Tibial nerve (tissue), 4 donors: ENCODE measurements at regions not wholly inside any gene's neighbourhood (a gene's known extent, or its start where the extent isn't known, plus 50 kb on each side); places are given as distances from the start of the nearest gene placed in this dataset.

Source experiments
- DNase-seq, 2 donors: peaks; one replicate each; pipeline ENCODE4 v3.0.0-alpha.2; 2019; ENCODE audit warnings: low spot score in 2 of 2
- H3K27ac ChIP-seq, 4 donors: fragments of 200-600 bp; sonication (generic) in 3 of 4; one replicate each; pipeline ENCODE4 v1.5.1; 2017 to 2019; ENCODE audit warnings: mild to moderate bottlenecking in 1 of 4
- H3K27me3 ChIP-seq, 2 donors: fragments of 200-600 bp; sonication (generic) in 1 of 2; one replicate each; pipeline versions ENCODE4 v1.5.1 to v1.6.0; 2017 to 2019
- H3K36me3 ChIP-seq, 3 donors: fragments of 200-600 bp; sonication (generic); one replicate each; pipeline ENCODE4 v1.5.1; 2018 to 2019
- H3K4me1 ChIP-seq, 4 donors: fragments of 200-600 bp; sonication (generic) in 3 of 4; one replicate each; pipeline ENCODE4 v1.5.1; 2017 to 2019
- H3K4me3 ChIP-seq, 4 donors: fragments of 200-600 bp; sonication (generic) in 3 of 4; one replicate each; pipeline ENCODE4 v1.5.1; 2017 to 2019; ENCODE audit warnings: mild to moderate bottlenecking in 1 of 4, moderate library complexity in 1 of 4
- H3K9me3 ChIP-seq, 4 donors: fragments of 200-600 bp; sonication (generic) in 3 of 4; one replicate each; pipeline ENCODE4 v1.5.1; 2017 to 2019
- EP300 ChIP-seq, 2 donors: sonication (generic); formaldehyde crosslinking; IDR thresholded peaks; one replicate each; pipeline ENCODE4 v1.6.1; 2017; ENCODE audit warnings: antibody characterized with exemption in 2 of 2, mild to moderate bottlenecking in 1 of 2
- POLR2A ChIP-seq, 2 donors: fragments of 450-650 bp; IDR thresholded peaks; one replicate each; pipeline ENCODE4 v1.6.1; 2017; ENCODE audit warnings: antibody characterized with exemption in 2 of 2, mild to moderate bottlenecking in 2 of 2, moderate library complexity in 2 of 2
- WGBS, 2 donors: methylation state at CpG; one replicate each; pipeline ENCODE4 v1.1.5; 2018; 5-methylcytosine and 5-hydroxymethylcytosine counted together
- TF ChIP-seq, protein P1 (sequence below), 5 experiments: fragments of 200-600 bp in 3 of 5; fragments of 450-650 bp in 2 of 5; sonication (generic) in 3 of 5; IDR thresholded peaks; one replicate each; pipeline ENCODE4 v1.5.1; 2016 to 2019; ENCODE audit warnings: antibody characterized with exemption in 5 of 5, mild to moderate bottlenecking in 3 of 5, moderate library complexity in 2 of 5

DNA sequence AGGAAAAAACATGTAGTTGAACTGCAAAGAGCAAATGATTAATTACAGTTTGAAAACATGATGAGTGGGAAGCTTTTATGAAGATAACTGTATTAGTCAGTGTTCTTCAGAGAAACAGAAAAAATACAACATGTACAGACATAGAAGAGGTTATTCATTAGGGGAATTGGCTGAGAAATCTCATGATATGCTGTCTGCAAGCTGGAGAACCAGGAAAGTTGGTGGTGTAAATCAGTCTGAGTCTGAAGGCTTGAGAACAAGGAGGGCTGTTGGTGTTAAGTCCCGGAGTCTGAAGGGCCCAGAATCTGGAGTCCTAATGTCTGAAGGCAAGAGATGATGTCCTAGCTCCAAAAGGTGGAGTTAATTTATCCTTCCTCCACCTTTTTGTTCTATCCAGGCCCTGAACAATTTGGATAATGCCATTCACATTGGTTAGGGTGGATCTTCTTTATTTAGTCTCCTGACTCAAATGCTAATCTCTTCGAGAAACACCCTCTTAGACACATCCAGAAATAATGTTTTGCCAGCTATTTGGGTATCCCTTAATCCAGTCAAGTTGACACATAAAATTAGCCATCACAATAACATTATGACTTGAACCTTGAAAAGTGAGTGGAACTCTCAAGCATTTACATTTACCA, 672.9 kb upstream of the PTBP2 start:
- Histone ChIP-seq H3K9me3 (no peaks in the 10 kb centered on the region), H3K4me3 (no peak overlapping the region), H3K4me1 (no peaks in the 10 kb centered on the region), H3K36me3 (no peaks in the 10 kb centered on the region), H3K27ac (no peak overlapping the region), H3K27me3 (no peaks in the 10 kb centered on the region)
- TF ChIP-seq POLR2A (IDR thresholded peaks at IDR 0.05) (no peak), EP300 (IDR thresholded peaks at IDR 0.05) (no peak)
- TF ChIP-seq, protein P1, sequence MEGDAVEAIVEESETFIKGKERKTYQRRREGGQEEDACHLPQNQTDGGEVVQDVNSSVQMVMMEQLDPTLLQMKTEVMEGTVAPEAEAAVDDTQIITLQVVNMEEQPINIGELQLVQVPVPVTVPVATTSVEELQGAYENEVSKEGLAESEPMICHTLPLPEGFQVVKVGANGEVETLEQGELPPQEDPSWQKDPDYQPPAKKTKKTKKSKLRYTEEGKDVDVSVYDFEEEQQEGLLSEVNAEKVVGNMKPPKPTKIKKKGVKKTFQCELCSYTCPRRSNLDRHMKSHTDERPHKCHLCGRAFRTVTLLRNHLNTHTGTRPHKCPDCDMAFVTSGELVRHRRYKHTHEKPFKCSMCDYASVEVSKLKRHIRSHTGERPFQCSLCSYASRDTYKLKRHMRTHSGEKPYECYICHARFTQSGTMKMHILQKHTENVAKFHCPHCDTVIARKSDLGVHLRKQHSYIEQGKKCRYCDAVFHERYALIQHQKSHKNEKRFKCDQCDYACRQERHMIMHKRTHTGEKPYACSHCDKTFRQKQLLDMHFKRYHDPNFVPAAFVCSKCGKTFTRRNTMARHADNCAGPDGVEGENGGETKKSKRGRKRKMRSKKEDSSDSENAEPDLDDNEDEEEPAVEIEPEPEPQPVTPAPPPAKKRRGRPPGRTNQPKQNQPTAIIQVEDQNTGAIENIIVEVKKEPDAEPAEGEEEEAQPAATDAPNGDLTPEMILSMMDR (IDR thresholded peaks at IDR 0.05), result no peak
- no peak for DNase-seq
- 53 to 62% methylated on average over 2 of the region's 2 CpGs for WGBS, 2 donors

DNA sequence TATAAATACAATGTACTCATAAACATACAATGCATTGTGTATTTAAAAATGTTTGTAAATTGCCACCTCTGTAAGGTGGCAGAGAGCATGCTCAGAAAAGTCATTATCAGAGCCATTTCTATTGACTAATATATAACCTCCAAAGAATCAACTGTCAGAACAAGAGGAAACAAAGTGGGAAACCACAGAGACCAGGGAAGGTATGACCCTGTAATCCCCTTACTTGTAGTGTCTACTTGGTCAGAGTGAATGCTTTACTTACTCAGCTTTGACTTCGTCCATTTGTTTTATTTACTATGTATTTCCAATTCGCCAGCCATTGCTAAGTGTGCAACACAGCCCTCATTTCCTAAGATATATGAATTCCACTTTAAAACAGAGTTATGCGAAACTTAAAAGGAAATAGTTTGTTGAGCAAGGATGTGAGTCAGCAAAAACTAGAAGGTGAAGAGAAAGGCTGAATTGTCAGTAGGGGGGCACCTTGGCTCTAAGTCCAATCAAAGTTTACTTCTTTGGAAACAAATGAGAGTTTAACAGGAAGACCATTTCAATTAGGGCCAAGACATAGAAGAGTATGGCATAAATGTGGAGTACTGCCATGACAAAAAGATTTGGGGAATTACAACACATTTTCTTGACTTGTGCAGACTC, 671.7 kb upstream of the PTBP2 start:
- Histone ChIP-seq H3K27ac (no peak overlapping the region), H3K27me3 (no peaks in the 10 kb centered on the region), H3K9me3 (no peaks in the 10 kb centered on the region), H3K4me3 (no peak overlapping the region), H3K36me3 (no peaks in the 10 kb centered on the region), H3K4me1 (no peaks in the 10 kb centered on the region)
- no peak for TF ChIP-seq POLR2A (IDR thresholded peaks at IDR 0.05)
- TF ChIP-seq, protein P1 (IDR thresholded peaks at IDR 0.05), result no peak
- TF ChIP-seq EP300 (IDR thresholded peaks at IDR 0.05), result no peak
- 81 to 83% methylated on average over 3 of the region's 3 CpGs for WGBS, 2 donors
- DNase-seq, result no peak

DNA sequence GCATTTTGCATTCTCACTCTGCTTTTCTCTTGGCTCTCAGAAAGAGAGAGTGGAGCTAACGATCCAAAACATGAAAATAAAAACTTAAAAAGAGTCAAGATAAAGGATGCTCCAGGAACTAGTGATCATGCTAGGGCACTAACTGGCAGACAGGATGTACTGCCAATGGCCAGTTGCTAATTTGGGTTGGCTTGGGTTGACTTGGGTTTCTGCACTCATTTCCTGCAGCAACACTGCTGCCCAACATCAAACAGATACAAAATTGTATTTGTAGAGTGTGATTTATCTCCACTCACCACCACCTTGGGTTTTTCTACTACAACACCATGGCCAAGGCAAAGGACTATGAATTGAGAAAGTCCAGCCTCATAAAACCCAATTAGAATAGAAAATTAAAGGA, 662.3 kb upstream of the PTBP2 start:
- TF ChIP-seq, protein P1 (IDR thresholded peaks at IDR 0.05), result no peak
- no peak for TF ChIP-seq EP300 (IDR thresholded peaks at IDR 0.05)
- TF ChIP-seq POLR2A (IDR thresholded peaks at IDR 0.05), result no peak
- Histone ChIP-seq H3K27me3 (no peaks in the 10 kb centered on the region), H3K27ac (no peak overlapping the region), H3K4me3 (no peak overlapping the region), H3K4me1 (no peaks in the 10 kb centered on the region), H3K9me3 (peaks cover 0 to 6% (median 0%) of the 10 kb centered on the region in 4 donors), H3K36me3 (no peaks in the 10 kb centered on the region)
- DNase-seq, result no peak
- WGBS, 2 donors, result 59 to 65% methylated on average over 1 of the region's 1 CpG

DNA sequence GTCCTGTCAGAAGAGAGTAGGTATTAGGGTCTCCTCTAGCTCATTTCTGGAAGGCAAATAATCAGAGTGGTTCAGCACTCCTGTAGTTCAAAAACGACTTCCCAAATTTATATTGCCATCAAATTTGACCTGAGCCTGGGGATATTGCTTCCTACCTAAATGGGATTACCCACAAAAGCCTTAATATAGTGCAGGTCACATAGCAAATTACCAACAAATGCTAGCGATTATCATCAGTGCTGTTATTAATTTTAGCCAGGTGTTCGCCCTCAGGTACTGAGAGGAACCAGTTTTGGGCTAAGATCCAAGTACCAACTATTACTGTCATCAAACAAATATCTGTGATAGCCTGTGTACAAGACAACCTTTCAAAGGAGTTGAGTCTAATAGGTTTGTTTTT, 661.8 kb upstream of the PTBP2 start:
- DNase-seq, result no peak
- TF ChIP-seq, protein P1 (IDR thresholded peaks at IDR 0.05), result no peak
- TF ChIP-seq EP300 (IDR thresholded peaks at IDR 0.05) (no peak), POLR2A (IDR thresholded peaks at IDR 0.05) (no peak)
- Histone ChIP-seq H3K4me3 (no peak overlapping the region), H3K36me3 (no peaks in the 10 kb centered on the region), H3K27ac (no peak overlapping the region), H3K27me3 (no peaks in the 10 kb centered on the region), H3K4me1 (no peaks in the 10 kb centered on the region), H3K9me3 (peaks cover 0 to 6% (median 0%) of the 10 kb centered on the region in 4 donors)
- 67 to 69% methylated on average over 3 of the region's 3 CpGs for WGBS, 2 donors

DNA sequence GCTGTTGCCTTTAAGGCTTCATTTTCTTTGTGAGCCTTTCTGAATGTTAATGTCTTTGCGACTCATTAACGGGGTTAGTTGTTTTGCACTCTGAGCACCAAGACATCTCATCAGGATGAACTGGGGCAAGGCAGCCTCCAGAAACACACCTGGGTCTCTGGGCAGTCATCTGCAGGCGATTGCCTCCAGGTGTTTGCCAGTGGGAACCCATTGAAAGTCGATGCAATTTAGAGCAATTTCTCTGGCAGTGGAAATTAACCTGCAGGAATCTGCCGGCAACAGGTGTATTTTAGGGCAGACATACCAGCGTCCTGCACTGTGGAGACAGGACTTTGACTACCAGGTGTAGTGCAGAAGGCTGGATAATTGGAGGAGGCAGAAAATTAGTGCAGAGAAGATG, 661.0 kb upstream of the PTBP2 start:
- Histone ChIP-seq H3K9me3 (peaks cover 0 to 10% (median 0%) of the 10 kb centered on the region in 4 donors), H3K36me3 (no peaks in the 10 kb centered on the region), H3K27ac (no peak overlapping the region), H3K27me3 (no peaks in the 10 kb centered on the region), H3K4me3 (no peak overlapping the region), H3K4me1 (no peaks in the 10 kb centered on the region)
- DNase-seq, result no peak
- 29 to 34% methylated on average over 6 of the region's 6 CpGs for WGBS, 2 donors
- no peak for TF ChIP-seq EP300 (IDR thresholded peaks at IDR 0.05)
- TF ChIP-seq, protein P1 (IDR thresholded peaks at IDR 0.05), result no peak
- TF ChIP-seq POLR2A (IDR thresholded peaks at IDR 0.05), result no peak
